22Rv1 (cell line): ENCODE measurements at regions not wholly inside any gene's neighbourhood (a gene's known extent, or its start where the extent isn't known, plus 50 kb on each side); places are given as distances from the start of the nearest gene placed in this dataset.

Experiments
- CTCF ChIP-seq: fragments of 450-650 bp; IDR thresholded peaks from 2 replicates; pipeline ENCODE4 v1.5.1; 2017; ENCODE audit warnings: mild to moderate bottlenecking
- ZFX ChIP-seq: fragments of 450-650 bp; IDR thresholded peaks from 2 replicates; pipeline ENCODE4 v1.6.1; 2017; ENCODE audit warnings: antibody characterized with exemption, borderline replicate concordance

- TF ChIP-seq CTCF (no peak), ZFX (no peak)
Observed at GRCh38 chrX:23524467-23524866, 142.8 kb upstream of the PRDX4 start.
